Endothelial cell of umbilical vein (primary cell): ENCODE measurements at regions not wholly inside any gene's neighbourhood (a gene's known extent, or its start where the extent isn't known, plus 50 kb on each side); places are given as distances from the start of the nearest gene placed in this dataset.
A peak's percentile ranks its signal among the peaks of the same experiment; 100 is the strongest.

ENCODE experiments used
- BruUV-seq: library from RNA; stranded (reverse); fragments of 400-500 nt; replicated peaks from 2 replicates; lab custom pipeline; 2021; lab: Mats Ljungman, UMichigan
- CTCF ChIA-PET: fragments of 300-600, 350-600 bp; sonication (Branson Sonifier 250); formaldehyde crosslinking; loops from one replicate; lab custom pipeline; 2021; ENCODE audit warnings: antibody characterized with exemption, inconsistent platforms; lab: Charles Lee
- POLR2A ChIA-PET: fragments of 300-600, 350-600 bp; sonication (Branson Sonifier 250); formaldehyde crosslinking; loops from one replicate; lab custom pipeline; 2021; ENCODE audit warnings: antibody characterized with exemption, inconsistent platforms; lab: Charles Lee
- DNase-seq: peaks from one replicate; pipeline ENCODE4 v3.0.0-alpha.2; 2011; ENCODE audit warnings: low read depth, low spot score
- FAIRE-seq: peaks from 2 replicates; lab custom pipeline; 2011; peaks lifted over from hg19 to GRCh38; lab: Jason Lieb, UNC
- H2AFZ ChIP-seq: 2 replicates; pipeline ENCODE4 v1.6.0; 2012; ENCODE audit warnings: low read depth, low read length, control low read depth, inconsistent platforms
- H3K27ac ChIP-seq: 2 replicates; pipeline ENCODE4 v1.5.1; 2011; ENCODE audit warnings: low read depth, mild to moderate bottlenecking, control low read depth, low read length, moderate library complexity; ENCODE audit not compliant: insufficient read depth
- H3K27me3 ChIP-seq, 2 experiments: 2 replicates each; pipeline versions ENCODE4 v1.6.0 to v1.6.1; 2011; ENCODE audit warnings: low read length in 2 of 2, mixed read lengths in 1 of 2; ENCODE audit not compliant: control insufficient read depth in 2 of 2, insufficient read depth in 2 of 2
- H3K36me3 ChIP-seq, 2 experiments: 2 replicates in 1 of 2; 3 replicates in 1 of 2; pipeline ENCODE4 v1.5.1; 2011; ENCODE audit warnings: low read length in 2 of 2, mild to moderate bottlenecking in 1 of 2, moderate library complexity in 1 of 2; ENCODE audit not compliant: control insufficient read depth in 2 of 2, insufficient read depth in 2 of 2; ENCODE audit errors: extremely low read depth in 1 of 2
- H3K4me1 ChIP-seq: 3 replicates; pipeline ENCODE4 v1.5.1; 2011; ENCODE audit warnings: mild to moderate bottlenecking, low read length; ENCODE audit not compliant: control insufficient read depth, insufficient read depth; ENCODE audit errors: extremely low read depth
- H3K4me2 ChIP-seq: 2 replicates; pipeline ENCODE4 v1.6.1; 2011; ENCODE audit warnings: low read length, control low read depth, mixed read lengths; ENCODE audit not compliant: insufficient read depth
- H3K4me3 ChIP-seq, 3 experiments: fragments of 200-600 bp in 1 of 3; sonication (generic), shearing (Covaris generic) in 1 of 3; replicated peaks in 1 of 3; 2 replicates each; pipeline ENCODE4 v1.5.1; 2011 to 2016; ENCODE audit warnings: control low read depth in 3 of 3, low read length in 3 of 3, mild to moderate bottlenecking in 2 of 3, inconsistent platforms in 1 of 3, low read depth in 1 of 3, moderate library complexity in 1 of 3; ENCODE audit not compliant: insufficient read depth in 1 of 3
- H3K79me2 ChIP-seq: 2 replicates; pipeline ENCODE4 v1.6.0; 2012; ENCODE audit warnings: low read length, inconsistent platforms; ENCODE audit not compliant: control insufficient read depth, insufficient read depth
- H3K9ac ChIP-seq: replicated peaks from 2 replicates; pipeline ENCODE3; 2011; ENCODE audit warnings: low read length, control low read depth; ENCODE audit not compliant: insufficient read depth; ENCODE audit errors: extremely low read depth
- H3K9me1 ChIP-seq: replicated peaks from 3 replicates; pipeline ENCODE4 v1.6.0; 2011; ENCODE audit warnings: mild to moderate bottlenecking, low read length; ENCODE audit not compliant: control insufficient read depth, insufficient read depth; ENCODE audit errors: extremely low read depth
- H3K9me3 ChIP-seq: replicated peaks from 2 replicates; pipeline ENCODE4 v1.5.1; 2012; ENCODE audit warnings: low read length, inconsistent platforms; ENCODE audit not compliant: control insufficient read depth, insufficient read depth
- H4K20me1 ChIP-seq: replicated peaks from 2 replicates; pipeline ENCODE3; 2011; ENCODE audit warnings: mild to moderate bottlenecking, low read length; ENCODE audit not compliant: control insufficient read depth, insufficient read depth; ENCODE audit errors: extremely low read depth
- CTCF ChIP-seq, 2 donors: IDR thresholded peaks; 1 replicate in 1 of 2; 2 replicates in 1 of 2; pipeline ENCODE4 v1.5.1; 2011; ENCODE audit warnings: low read length in 2 of 2, mild to moderate bottlenecking in 2 of 2, moderate library complexity in 2 of 2, control low read depth in 1 of 2, inconsistent platforms in 1 of 2, low read depth in 1 of 2; ENCODE audit not compliant: insufficient read depth in 1 of 2; ENCODE audit errors: extremely low read depth in 1 of 2
- EZH2 ChIP-seq: IDR thresholded peaks from 2 replicates; pipeline ENCODE4 v1.6.1; 2012; ENCODE audit warnings: borderline replicate concordance, low read depth, mild to moderate bottlenecking, moderate library complexity, low read length, inconsistent platforms; ENCODE audit not compliant: severe bottlenecking
- FOS ChIP-seq: IDR thresholded peaks from 2 replicates; pipeline ENCODE4 v1.6.1; 2011; ENCODE audit warnings: mild to moderate bottlenecking, low read length, moderate library complexity, borderline replicate concordance; ENCODE audit not compliant: insufficient read depth
- GATA2 ChIP-seq: IDR thresholded peaks from 2 replicates; pipeline ENCODE4 v1.7.0; 2011; ENCODE audit warnings: low read depth, mild to moderate bottlenecking, moderate library complexity, mixed read lengths, low read length; ENCODE audit not compliant: insufficient read length, insufficient read depth
- JUN ChIP-seq: IDR thresholded peaks from 2 replicates; pipeline ENCODE4 v1.6.1; 2011; ENCODE audit warnings: borderline replicate concordance, low read depth; ENCODE audit not compliant: insufficient read length, insufficient read depth
- MAX ChIP-seq: IDR thresholded peaks from 2 replicates; pipeline ENCODE4 v1.6.1; 2011; ENCODE audit not compliant: insufficient read depth, insufficient read length
- MYC ChIP-seq: IDR thresholded peaks from one replicate; pipeline ENCODE4 v1.6.1; 2011; ENCODE audit warnings: mild to moderate bottlenecking, low read depth, low read length
- POLR2A ChIP-seq: IDR thresholded peaks from 2 replicates; pipeline ENCODE4 v1.6.1; 2012; ENCODE audit warnings: low read depth, mild to moderate bottlenecking, control low read depth, low read length
- POLR2AphosphoS5 ChIP-seq: IDR thresholded peaks from 2 replicates; pipeline ENCODE4 v1.6.1; 2012; ENCODE audit warnings: low read depth, mild to moderate bottlenecking, control low read depth, low read length, moderate library complexity; ENCODE audit not compliant: insufficient read depth
- dilution Hi-C: fragments of 300-500 bp; cut with MboI; formaldehyde crosslinking; loops from one replicate; pipeline ENCODE4 v1.15.0; 2019; ENCODE audit warnings: low sequenced_read_pairs; ENCODE audit not compliant: extremely low pct_ligation_motif_present
- intact Hi-C: fragments of 100-400 bp; cut with micrococcal nuclease; formaldehyde crosslinking; loops from one replicate; pipeline ENCODE4 v1.10.0; 2022

- intact Hi-C loops, result no loop called here
- Histone ChIP-seq H3K4me1 (no peaks in the 10 kb centered on the region), H3K9me3 (no peaks in the 10 kb centered on the region), H4K20me1 (no peaks in the 10 kb centered on the region), H3K4me3 (no peak overlapping the region), H3K27me3 (no peaks in the 10 kb centered on the region), H2AFZ (no peak overlapping the region), H3K27ac (no peak overlapping the region), H3K9me1 (no peaks in the 10 kb centered on the region), H3K36me3 (no peaks in the 10 kb centered on the region), H3K4me2 (no peak overlapping the region), H3K9ac (no peak overlapping the region), H3K79me2 (no peaks in the 10 kb centered on the region)
- DNase-seq (no peak), FAIRE-seq (peak; percentile 42)
- POLR2A ChIA-PET, result no interaction called here
- TF ChIP-seq GATA2 (no peak), EZH2 (no peak), POLR2A (no peak), POLR2AphosphoS5 (no peak), JUN (no peak)
- CTCF ChIA-PET, result interaction anchor here (0.6 to 3.1 kb wide), 7 partner anchors 8 to 1523 kb away, joined by 3 to 27 read pairs (median 5); no protein-coding TSS in a partner anchor
- no TSS peak for BruUV-seq
- dilution Hi-C loops, result no loop called here
Observed at GRCh38 chr2:204152616-204153015, 216.1 kb downstream of the ICOS start.

- no peak overlapping the region for H3K4me3 ChIP-seq
- ChIA-PET POLR2A (no interaction called here), CTCF (interaction anchor here (3.1 kb wide), 1 partner anchor 10 kb away, joined by 27 read pairs; no protein-coding TSS in a partner anchor)
- DNase-seq (no peak), FAIRE-seq (no peak)
- dilution Hi-C loops (no loop called here), intact Hi-C loops (no loop called here)
- no peak overlapping the region for H3K4me2 ChIP-seq
- H3K27ac ChIP-seq, result no peak overlapping the region
- no peak overlapping the region for H2AFZ ChIP-seq
- H4K20me1 ChIP-seq, result no peaks in the 10 kb centered on the region
- no peaks in the 10 kb centered on the region for H3K79me2 ChIP-seq
- no peaks in the 10 kb centered on the region for H3K27me3 ChIP-seq
- no peaks in the 10 kb centered on the region for H3K9me3 ChIP-seq
- H3K36me3 ChIP-seq, result no peaks in the 10 kb centered on the region
- TF ChIP-seq POLR2AphosphoS5, result no peak
- no peak for TF ChIP-seq EZH2
- no peak for TF ChIP-seq FOS
- no peak for TF ChIP-seq JUN
- no peak for TF ChIP-seq MAX
- TF ChIP-seq POLR2A, result no peak
- TF ChIP-seq GATA2, result no peak
- no peak for TF ChIP-seq CTCF (IDR thresholded peaks at IDR 0.05; ENCODE audit: extremely low read depth in 1 of 2, insufficient read depth in 1 of 2, low read depth in 1 of 2, low read length in 2 of 2)
- TF ChIP-seq MYC, result no peak
- BruUV-seq, result no TSS peak
- H3K9me1 ChIP-seq, result no peaks in the 10 kb centered on the region
- no peaks in the 10 kb centered on the region for H3K4me1 ChIP-seq
- H3K9ac ChIP-seq, result no peak overlapping the region
Observed at GRCh38 chr2:204154863-204155262, 218.3 kb downstream of the ICOS start.
